ENCODE measurements at regions not wholly inside any gene's neighbourhood (a gene's known extent, or its start where the extent isn't known, plus 50 kb on each side); places are given as distances from the start of the nearest gene placed in this dataset.

GRCh38 chr15:69760258-69760845 is 307.7 kb downstream of the RPLP1 start:
- TF ChIP-seq CTCF (IDR thresholded peaks at IDR 0.05) (no peak), EP300 (IDR thresholded peaks at IDR 0.05) (no peak), POLR2A (IDR thresholded peaks at IDR 0.05; ENCODE audit: low read depth) (no peak), POLR2AphosphoS5 (IDR thresholded peaks at IDR 0.05) (no peak)
- intact Hi-C loops (cut with DNase I), result no loop called here
- DNase-seq (ENCODE audit: extremely low spot score), result no peak
- Histone ChIP-seq H3K27me3 (peaks cover 0 to 4% (median 0%) of the 10 kb centered on the region in 4 donors), H3K36me3 (no peaks in the 10 kb centered on the region), H3K9me3 (no peaks in the 10 kb centered on the region), H3K4me1 (no peaks in the 10 kb centered on the region), H3K4me3 (no peak overlapping the region), H3K27ac (replicated peaks in 1 of 4) (peak overlapping the region in 3 of 4 donors; percentile 8 to 51 (median 44))
- WGBS, result 66% methylated on average over 3 of the region's 3 CpGs

- 70% methylated on average over 7 of the region's 7 CpGs for WGBS
- peak; percentile 87 for DNase-seq (ENCODE audit: extremely low spot score)
- Histone ChIP-seq H3K4me1 (no peaks in the 10 kb centered on the region), H3K27ac (replicated peaks in 1 of 4) (peak overlapping the region in 2 of 4 donors; percentile 44 to 51), H3K27me3 (peaks cover 0 to 4% (median 0%) of the 10 kb centered on the region in 4 donors), H3K9me3 (no peaks in the 10 kb centered on the region), H3K4me3 (no peak overlapping the region), H3K36me3 (no peaks in the 10 kb centered on the region)
- no peak for TF ChIP-seq POLR2A (IDR thresholded peaks at IDR 0.05; ENCODE audit: low read depth)
- TF ChIP-seq POLR2AphosphoS5 (IDR thresholded peaks at IDR 0.05), result peak; percentile 16 to 26
- intact Hi-C loops (cut with DNase I), result no loop called here
These were observed 308.4 kb downstream of the RPLP1 start for GRCh38 chr15:69760890-69761568.

GRCh38 chr15:69762373-69763148 is 309.9 kb downstream of the RPLP1 start:
- peaks cover 0 to 8% (median 0%) of the 10 kb centered on the region in 4 donors for H3K9me3 ChIP-seq
- intact Hi-C loops (cut with DNase I), result no loop called here
- TF ChIP-seq POLR2AphosphoS5 (IDR thresholded peaks at IDR 0.05) (no peak), EP300 (IDR thresholded peaks at IDR 0.05) (no peak), POLR2A (IDR thresholded peaks at IDR 0.05; ENCODE audit: low read depth) (no peak), CTCF (IDR thresholded peaks at IDR 0.05) (no peak)
- H3K27me3 ChIP-seq, result peaks cover 0 to 4% (median 0%) of the 10 kb centered on the region in 4 donors
- DNase-seq (ENCODE audit: extremely low spot score), result peak; percentile 50
- H3K36me3 ChIP-seq, result no peaks in the 10 kb centered on the region
- no peak overlapping the region for H3K4me3 ChIP-seq
- H3K4me1 ChIP-seq, result no peaks in the 10 kb centered on the region
- H3K27ac ChIP-seq (replicated peaks in 1 of 4), result no peak overlapping the region
- 70% methylated on average over 6 of the region's 6 CpGs for WGBS

GRCh38 chr15:69763831-69764230 is 311.2 kb downstream of the RPLP1 start:
- peaks cover 0 to 4% (median 0%) of the 10 kb centered on the region in 4 donors for H3K27me3 ChIP-seq
- no peaks in the 10 kb centered on the region for H3K36me3 ChIP-seq
- intact Hi-C loops (cut with DNase I), result no loop called here
- 68% methylated on average over 3 of the region's 3 CpGs for WGBS
- TF ChIP-seq CTCF (IDR thresholded peaks at IDR 0.05) (no peak), POLR2A (IDR thresholded peaks at IDR 0.05; ENCODE audit: low read depth) (no peak), EP300 (IDR thresholded peaks at IDR 0.05) (no peak), POLR2AphosphoS5 (IDR thresholded peaks at IDR 0.05) (no peak)
- no peak overlapping the region for H3K4me3 ChIP-seq
- H3K9me3 ChIP-seq, result peaks cover 0 to 9% (median 0%) of the 10 kb centered on the region in 4 donors
- no peaks in the 10 kb centered on the region for H3K4me1 ChIP-seq
- H3K27ac ChIP-seq (replicated peaks in 1 of 4), result no peak overlapping the region
- DNase-seq (ENCODE audit: extremely low spot score), result peak; percentile 42

GRCh38 chr15:69766156-69766555 is 313.5 kb downstream of the RPLP1 start:
- Histone ChIP-seq H3K4me3 (no peak overlapping the region), H3K27me3 (peaks cover 0 to 12% (median 0%) of the 10 kb centered on the region in 4 donors), H3K4me1 (no peaks in the 10 kb centered on the region), H3K36me3 (no peaks in the 10 kb centered on the region), H3K27ac (replicated peaks in 1 of 4) (no peak overlapping the region), H3K9me3 (peaks cover 0 to 14% (median 0%) of the 10 kb centered on the region in 4 donors)
- intact Hi-C loops (cut with DNase I), result no loop called here
- TF ChIP-seq POLR2AphosphoS5 (IDR thresholded peaks at IDR 0.05) (no peak), CTCF (IDR thresholded peaks at IDR 0.05) (no peak), POLR2A (IDR thresholded peaks at IDR 0.05; ENCODE audit: low read depth) (no peak), EP300 (IDR thresholded peaks at IDR 0.05) (no peak)
- no peak for DNase-seq (ENCODE audit: extremely low spot score)

All from esophagus muscularis mucosa (tissue), 4 donors.